ENCODE measurements at regions not wholly inside any gene's neighbourhood (a gene's known extent, or its start where the extent isn't known, plus 50 kb on each side); places are given as distances from the start of the nearest gene placed in this dataset.

DNA sequence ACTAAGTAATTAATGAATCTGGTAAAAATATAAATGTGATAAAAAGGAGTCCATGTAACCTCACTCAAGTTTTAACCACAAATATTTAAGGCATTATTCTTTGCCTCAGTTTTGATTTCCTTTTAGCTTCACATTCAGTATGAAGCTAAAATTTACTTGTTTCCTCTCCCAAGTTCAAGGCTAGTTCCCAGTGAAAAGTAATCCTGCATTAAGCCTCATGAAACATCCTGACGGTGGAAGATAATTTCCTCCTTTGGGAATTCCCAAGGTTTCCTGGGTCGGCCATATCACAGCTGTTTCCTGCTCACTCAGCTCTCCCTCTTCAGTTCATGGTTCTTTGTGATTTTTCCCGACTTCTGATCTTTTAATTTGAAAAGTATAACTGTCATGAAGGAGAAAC lies 1256.8 kb upstream of the FLRT2 start:
- TF ChIP-seq POLR2A (IDR thresholded peaks at IDR 0.05; ENCODE audit: low read length) (no peak), GATA1 (IDR thresholded peaks at IDR 0.05; ENCODE audit: low read depth, low read length) (no peak)

All from erythroblast (primary cell).